Dedifferentiated amniotic fluid mesenchymal stem cell (primary cell): ENCODE measurements at regions not wholly inside any gene's neighbourhood (a gene's known extent, or its start where the extent isn't known, plus 50 kb on each side); places are given as distances from the start of the nearest gene placed in this dataset.

ENCODE experiments used
- DNase-seq: peaks from one replicate; pipeline ENCODE4 v3.0.0-alpha.2; 2016; ENCODE audit errors: extremely low spot score

DNA sequence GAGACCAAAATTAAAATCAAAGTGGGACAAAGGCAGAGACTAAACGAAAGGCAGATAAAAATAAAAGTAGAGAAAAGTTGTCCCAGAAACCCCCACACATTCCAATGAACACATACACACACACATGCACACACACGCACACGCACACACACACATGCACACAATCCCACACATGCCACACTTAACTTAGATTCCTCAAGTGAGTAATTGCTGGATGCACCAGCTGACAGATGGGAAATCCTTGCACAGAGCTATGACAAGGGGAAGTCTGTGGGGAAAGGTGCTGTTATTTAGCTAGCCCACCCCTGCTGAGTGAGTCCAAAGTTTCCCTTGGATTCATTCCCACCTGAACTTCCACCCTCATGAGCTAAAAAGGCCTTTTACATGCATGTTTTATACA lies 233.9 kb downstream of the RAB28 start:
- DNase-seq: no peak

GRCh38 chr4:13248621-13249298 lies 235.4 kb downstream of the RAB28 start:
- DNase-seq: no peak

DNA sequence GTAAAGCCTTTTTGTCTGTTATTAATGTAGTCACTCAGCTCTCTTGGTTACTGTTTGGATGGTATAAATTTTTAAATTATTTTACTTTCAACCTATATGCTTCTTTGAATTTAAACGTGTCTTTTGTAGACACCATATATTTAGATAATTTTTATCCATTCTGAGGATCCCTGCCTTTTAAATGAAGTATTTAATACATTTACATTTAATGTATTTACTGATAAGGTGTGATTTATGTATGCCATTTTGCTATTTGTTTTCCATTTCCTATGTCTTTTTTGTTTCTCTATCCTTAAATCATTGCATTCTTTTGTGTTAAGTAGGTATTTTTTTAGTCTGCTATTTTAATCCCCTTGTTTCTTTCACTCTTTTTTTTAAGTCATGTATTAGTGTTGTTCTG lies 238.0 kb downstream of the RAB28 start:
- DNase-seq: no peak

DNA sequence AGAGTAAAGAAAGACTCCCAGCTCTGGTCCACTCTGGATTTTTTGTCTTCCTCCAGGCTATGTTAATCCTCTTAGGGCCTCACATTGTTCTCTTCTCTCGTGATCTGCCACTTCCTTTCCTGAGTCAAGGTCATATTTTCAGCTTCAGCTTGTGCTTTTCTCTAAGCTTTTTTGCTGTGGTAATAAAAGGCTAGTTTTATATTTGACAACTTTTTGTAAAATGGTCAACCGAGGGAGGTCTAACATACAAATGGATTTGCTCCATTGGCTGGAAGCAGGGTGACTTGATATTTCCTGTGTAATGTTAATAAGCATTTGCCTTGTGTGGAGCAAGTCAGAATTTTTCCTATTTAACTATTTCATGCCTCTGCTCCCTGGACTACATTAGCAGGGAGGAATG lies 239.7 kb downstream of the RAB28 start:
- no peak for DNase-seq

- no peak for DNase-seq
Observed at GRCh38 chr4:13243152-13243551, 241.0 kb downstream of the RAB28 start.

DNA sequence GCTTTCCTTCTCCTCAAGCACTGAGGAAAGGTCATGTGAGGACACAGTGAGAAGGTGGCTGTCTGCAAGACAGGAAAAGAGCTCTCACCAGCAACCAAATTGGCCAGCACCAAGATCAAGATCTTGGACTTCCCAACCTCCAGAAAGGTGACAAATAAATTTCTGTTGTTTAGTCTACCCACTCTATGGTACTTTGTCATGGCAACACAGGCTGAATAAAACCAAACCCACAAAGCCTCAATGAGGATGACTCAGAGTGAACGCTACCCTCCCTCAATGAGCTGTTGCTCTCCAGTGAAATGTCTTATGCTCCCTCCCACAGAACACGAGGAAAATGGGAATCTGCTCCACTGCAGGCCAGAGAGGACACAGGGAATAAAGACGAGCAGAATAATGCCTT lies 244.1 kb downstream of the RAB28 start:
- no peak for DNase-seq

DNA sequence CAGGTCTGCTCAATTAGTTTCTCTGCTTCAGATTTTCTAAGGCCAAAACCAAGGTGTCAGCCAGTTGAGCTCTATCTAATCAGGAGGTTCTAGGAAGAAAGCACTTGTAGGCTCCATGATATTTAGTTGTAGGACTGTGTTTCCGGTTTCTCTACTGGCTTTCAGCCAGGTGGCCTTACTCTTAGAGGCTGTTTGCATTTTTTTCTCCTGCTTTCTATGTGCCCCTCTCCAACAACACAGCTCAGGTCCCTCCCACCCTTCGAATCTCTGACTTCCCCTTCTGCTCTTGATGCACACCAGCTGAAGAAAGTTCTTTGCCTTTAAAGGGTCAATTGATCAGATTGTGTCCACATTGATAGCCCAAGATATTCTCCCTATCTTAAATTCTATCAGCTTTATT lies 245.2 kb downstream of the RAB28 start:
- DNase-seq: no peak

DNA sequence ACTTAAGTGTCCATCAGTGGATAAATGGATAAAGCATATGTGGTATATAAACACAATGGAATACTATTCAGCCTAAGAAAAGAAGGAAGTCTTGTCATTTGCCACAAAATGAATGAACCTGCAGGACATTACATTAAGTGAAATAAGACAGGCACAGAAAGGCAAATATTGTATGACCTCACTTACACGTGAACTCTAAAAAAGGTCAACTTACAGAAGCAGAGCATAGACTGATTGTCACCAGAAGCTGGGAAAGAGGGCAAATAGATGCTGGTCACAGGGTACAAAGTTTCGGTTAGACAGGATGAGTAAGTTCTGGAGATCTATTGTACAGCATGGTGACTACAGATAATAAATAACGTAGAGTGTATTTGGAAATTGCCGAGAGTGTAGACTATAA lies 247.7 kb downstream of the RAB28 start:
- no peak for DNase-seq

- no peak for DNase-seq
Observed at GRCh38 chr4:13233755-13234154, 250.4 kb downstream of the RAB28 start.

GRCh38 chr4:13219971-13220370 lies 264.2 kb downstream of the RAB28 start:
- DNase-seq: no peak

- DNase-seq: no peak
Observed at GRCh38 chr4:13218326-13218958, 265.7 kb downstream of the RAB28 start.

GRCh38 chr4:13215560-13215959 lies 268.6 kb downstream of the RAB28 start:
- no peak for DNase-seq

GRCh38 chr4:13212936-13213335 lies 271.2 kb downstream of the RAB28 start:
- no peak for DNase-seq

GRCh38 chr4:13209600-13209999 lies 274.5 kb downstream of the RAB28 start:
- DNase-seq: no peak

- no peak for DNase-seq
Observed at GRCh38 chr4:13208558-13209193, 275.5 kb downstream of the RAB28 start.

GRCh38 chr4:13207226-13207625 lies 276.9 kb downstream of the RAB28 start:
- DNase-seq: no peak

DNA sequence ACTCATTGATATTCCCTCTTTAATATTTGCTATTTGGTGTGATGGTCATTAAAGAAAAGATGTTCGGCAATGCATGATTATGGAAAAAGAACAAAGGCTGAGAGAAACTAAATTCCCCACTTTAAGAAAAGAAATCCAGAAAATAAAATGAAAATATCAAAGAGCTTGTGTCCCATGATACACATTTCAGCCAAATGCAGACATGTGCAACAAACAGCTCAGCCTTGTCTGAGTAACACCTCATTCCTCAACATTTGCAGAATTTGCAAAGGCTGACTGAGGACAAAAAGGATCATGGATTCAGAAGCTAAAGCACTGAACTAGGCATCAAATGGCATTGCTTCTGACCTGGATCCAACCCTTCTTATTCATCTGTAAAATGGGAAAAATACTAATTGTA lies 281.0 kb downstream of the RAB28 start:
- no peak for DNase-seq

- DNase-seq: no peak
Observed at GRCh38 chr4:13202701-13203100, 281.4 kb downstream of the RAB28 start.

DNA sequence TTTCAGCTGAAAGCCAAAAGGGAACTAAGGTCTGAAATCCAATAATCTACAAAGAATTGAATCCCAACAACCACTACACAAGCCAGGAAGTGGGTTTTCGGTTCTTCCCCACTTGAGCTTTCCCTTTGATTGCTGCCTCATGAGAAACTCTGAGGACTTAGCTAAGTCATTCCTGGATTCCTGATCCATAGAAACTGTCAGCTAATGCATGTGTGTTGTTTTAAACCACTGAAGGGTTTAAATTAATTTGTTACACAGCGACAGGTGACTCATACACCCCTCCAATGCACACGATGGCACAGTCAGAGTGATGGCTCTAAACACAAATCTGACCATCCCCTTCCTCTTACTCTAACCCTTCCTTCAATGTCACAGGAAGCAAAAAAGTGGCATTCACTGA lies 282.9 kb downstream of the RAB28 start:
- DNase-seq: no peak

DNA sequence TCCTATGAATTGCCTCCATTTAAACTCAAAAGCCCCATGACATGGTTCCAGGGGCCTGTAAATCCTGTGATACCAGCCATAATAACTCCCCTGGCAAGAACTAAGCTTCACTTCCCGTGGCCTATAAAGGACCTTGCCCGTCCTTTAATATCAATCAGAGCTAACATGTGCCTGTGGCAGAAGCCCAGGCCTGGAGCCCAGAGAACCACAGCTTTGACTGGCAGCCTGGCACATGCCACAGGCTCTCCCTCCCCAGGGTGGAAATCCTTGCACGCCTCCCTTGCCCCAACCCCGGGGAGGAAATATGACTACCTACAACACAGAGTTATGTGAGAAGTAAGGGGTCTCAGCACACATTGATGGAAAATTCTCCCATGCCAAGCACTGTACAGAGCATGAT lies 287.4 kb downstream of the RAB28 start:
- DNase-seq: no peak

- no peak for DNase-seq
Observed at GRCh38 chr4:13193662-13194061, 290.5 kb downstream of the RAB28 start.

- DNase-seq: no peak
Observed at GRCh38 chr4:13190093-13190721, 293.9 kb downstream of the RAB28 start.

DNA sequence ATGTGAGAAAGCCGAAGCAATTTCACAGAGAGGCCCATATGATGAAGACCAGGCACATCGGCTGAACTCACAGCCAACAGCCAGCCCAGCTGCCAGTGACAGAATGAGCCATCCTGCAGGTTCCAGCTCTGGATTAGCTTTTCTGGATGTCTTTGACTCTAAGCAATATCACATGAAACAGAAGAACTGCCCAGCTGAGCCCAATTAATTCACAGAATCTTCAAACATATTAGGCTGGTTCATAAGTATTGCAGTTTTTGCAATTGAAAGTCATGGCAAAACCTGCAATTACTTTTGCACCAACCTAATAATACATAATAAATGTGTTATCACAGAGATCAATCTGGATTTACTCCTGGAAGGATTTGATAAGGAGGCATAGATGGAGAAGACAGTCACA lies 299.9 kb downstream of the RAB28 start:
- DNase-seq: no peak
